ENCODE measurements at regions not wholly inside any gene's neighbourhood (a gene's known extent, or its start where the extent isn't known, plus 50 kb on each side); places are given as distances from the start of the nearest gene placed in this dataset.

- Histone ChIP-seq H3K36me3 (ENCODE audit: control insufficient read depth in 1 of 2, insufficient read depth in 2 of 2, low read length in 2 of 2) (no peaks in the 10 kb centered on the region), H3K27ac (ENCODE audit: low read depth, low read length) (no peak overlapping the region), H3K4me1 (ENCODE audit: control insufficient read depth in 1 of 2, insufficient read depth in 2 of 2, low read length in 2 of 2) (no peaks in the 10 kb centered on the region), H3K9ac (ENCODE audit: low read depth in 1 of 2, low read length in 2 of 2) (no peak overlapping the region), H3K4me3 (ENCODE audit: low read depth in 1 of 2, low read length in 2 of 2) (no peak overlapping the region), H3K27me3 (ENCODE audit: control insufficient read depth in 1 of 2, insufficient read depth in 2 of 2, low read length in 2 of 2) (no peaks in the 10 kb centered on the region), H3K9me3 (ENCODE audit: control insufficient read depth in 1 of 2, low read length in 2 of 2) (no peaks in the 10 kb centered on the region)
These were observed 995.2 kb upstream of the TMEM132C start for GRCh38 chr12:127271776-127272175.

DNA sequence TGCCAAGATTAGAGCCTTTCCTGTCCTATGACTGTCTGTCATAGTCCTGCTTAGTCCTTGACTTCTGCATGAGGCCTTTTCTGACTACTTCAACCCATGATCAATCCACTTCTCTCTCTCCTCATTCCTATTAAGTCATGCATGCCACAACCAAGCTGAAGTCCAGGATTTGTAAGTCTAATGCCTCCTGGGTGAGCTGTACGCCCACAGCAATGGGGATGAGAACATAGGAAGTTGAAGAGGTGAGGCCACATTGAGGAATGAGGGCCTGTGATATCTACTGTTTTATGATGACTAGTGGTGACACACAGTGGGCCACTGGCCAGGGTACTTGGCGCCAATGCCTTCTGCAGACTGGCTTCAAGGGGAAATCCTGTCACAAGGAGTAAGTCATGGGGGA lies 994.1 kb upstream of the TMEM132C start:
- Histone ChIP-seq H3K4me3 (ENCODE audit: low read depth in 1 of 2, low read length in 2 of 2) (no peak overlapping the region), H3K9me3 (ENCODE audit: control insufficient read depth in 1 of 2, low read length in 2 of 2) (no peaks in the 10 kb centered on the region), H3K27me3 (ENCODE audit: control insufficient read depth in 1 of 2, insufficient read depth in 2 of 2, low read length in 2 of 2) (no peaks in the 10 kb centered on the region), H3K9ac (ENCODE audit: low read depth in 1 of 2, low read length in 2 of 2) (no peak overlapping the region), H3K36me3 (ENCODE audit: control insufficient read depth in 1 of 2, insufficient read depth in 2 of 2, low read length in 2 of 2) (no peaks in the 10 kb centered on the region), H3K27ac (ENCODE audit: low read depth, low read length) (no peak overlapping the region), H3K4me1 (ENCODE audit: control insufficient read depth in 1 of 2, insufficient read depth in 2 of 2, low read length in 2 of 2) (no peaks in the 10 kb centered on the region)

- H3K27me3 ChIP-seq (ENCODE audit: control insufficient read depth in 1 of 2, insufficient read depth in 2 of 2, low read length in 2 of 2) = no peaks in the 10 kb centered on the region
- no peaks in the 10 kb centered on the region for H3K9me3 ChIP-seq (ENCODE audit: control insufficient read depth in 1 of 2, low read length in 2 of 2)
- no peak overlapping the region for H3K27ac ChIP-seq (ENCODE audit: low read depth, low read length)
- H3K36me3 ChIP-seq (ENCODE audit: control insufficient read depth in 1 of 2, insufficient read depth in 2 of 2, low read length in 2 of 2) = no peaks in the 10 kb centered on the region
- H3K4me3 ChIP-seq (ENCODE audit: low read depth in 1 of 2, low read length in 2 of 2) = no peak overlapping the region
- H3K9ac ChIP-seq (ENCODE audit: low read depth in 1 of 2, low read length in 2 of 2) = no peak overlapping the region
- no peaks in the 10 kb centered on the region for H3K4me1 ChIP-seq (ENCODE audit: control insufficient read depth in 1 of 2, insufficient read depth in 2 of 2, low read length in 2 of 2)
These were observed 993.3 kb upstream of the TMEM132C start for GRCh38 chr12:127273626-127274025.

- H3K27me3 ChIP-seq (ENCODE audit: control insufficient read depth in 1 of 2, insufficient read depth in 2 of 2, low read length in 2 of 2) = no peaks in the 10 kb centered on the region
- no peak overlapping the region for H3K27ac ChIP-seq (ENCODE audit: low read depth, low read length)
- no peaks in the 10 kb centered on the region for H3K9me3 ChIP-seq (ENCODE audit: control insufficient read depth in 1 of 2, low read length in 2 of 2)
- H3K9ac ChIP-seq (ENCODE audit: low read depth in 1 of 2, low read length in 2 of 2) = no peak overlapping the region
- no peak overlapping the region for H3K4me3 ChIP-seq (ENCODE audit: low read depth in 1 of 2, low read length in 2 of 2)
- H3K36me3 ChIP-seq (ENCODE audit: control insufficient read depth in 1 of 2, insufficient read depth in 2 of 2, low read length in 2 of 2) = no peaks in the 10 kb centered on the region
- H3K4me1 ChIP-seq (ENCODE audit: control insufficient read depth in 1 of 2, insufficient read depth in 2 of 2, low read length in 2 of 2) = no peaks in the 10 kb centered on the region
These were observed 991.6 kb upstream of the TMEM132C start for GRCh38 chr12:127275416-127275815.

DNA sequence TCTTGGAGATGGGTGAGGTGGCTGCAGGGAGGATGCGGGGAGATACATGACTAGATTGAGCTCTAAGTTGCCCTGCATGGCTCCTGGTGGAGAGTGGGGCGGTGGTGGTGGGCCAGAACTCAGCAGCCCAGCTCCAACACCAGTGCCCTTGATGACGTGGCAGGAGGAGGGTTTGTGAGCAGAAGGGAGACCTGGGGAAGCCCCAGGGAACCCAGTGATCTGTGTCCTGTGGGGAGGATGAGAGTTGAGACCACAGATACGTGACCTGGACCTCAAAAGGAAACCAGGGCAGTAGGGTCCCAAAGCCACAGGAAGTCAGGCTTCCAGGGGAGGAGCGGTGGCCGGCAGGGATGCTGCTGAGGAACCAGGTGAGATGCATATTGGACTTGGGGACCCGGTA lies 989.1 kb upstream of the TMEM132C start:
- Histone ChIP-seq H3K27me3 (ENCODE audit: control insufficient read depth in 1 of 2, insufficient read depth in 2 of 2, low read length in 2 of 2) (no peaks in the 10 kb centered on the region), H3K36me3 (ENCODE audit: control insufficient read depth in 1 of 2, insufficient read depth in 2 of 2, low read length in 2 of 2) (no peaks in the 10 kb centered on the region), H3K9ac (ENCODE audit: low read depth in 1 of 2, low read length in 2 of 2) (no peak overlapping the region), H3K9me3 (ENCODE audit: control insufficient read depth in 1 of 2, low read length in 2 of 2) (no peaks in the 10 kb centered on the region), H3K4me1 (ENCODE audit: control insufficient read depth in 1 of 2, insufficient read depth in 2 of 2, low read length in 2 of 2) (no peaks in the 10 kb centered on the region), H3K4me3 (ENCODE audit: low read depth in 1 of 2, low read length in 2 of 2) (no peak overlapping the region), H3K27ac (ENCODE audit: low read depth, low read length) (no peak overlapping the region)

DNA sequence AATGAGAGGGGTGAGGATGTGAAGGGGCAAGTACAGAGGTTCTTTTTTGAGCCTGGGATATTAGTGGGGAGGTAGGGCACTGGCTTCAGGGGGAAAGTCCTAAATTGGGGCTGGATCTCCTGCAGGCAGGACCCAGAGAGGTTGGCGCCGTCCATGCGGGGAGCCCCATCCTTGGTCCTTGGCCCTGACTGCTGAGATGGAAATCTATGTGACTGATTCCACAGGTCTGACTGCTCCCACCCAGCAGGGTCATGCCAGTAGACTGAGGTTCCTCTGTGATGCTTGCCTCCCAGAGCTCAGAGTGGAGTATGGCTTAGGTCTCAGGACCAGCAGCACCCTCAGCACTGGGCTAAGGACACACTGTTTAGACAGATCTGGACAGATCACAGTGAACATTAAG lies 988.6 kb upstream of the TMEM132C start:
- Histone ChIP-seq H3K4me3 (ENCODE audit: low read depth in 1 of 2, low read length in 2 of 2) (no peak overlapping the region), H3K4me1 (ENCODE audit: control insufficient read depth in 1 of 2, insufficient read depth in 2 of 2, low read length in 2 of 2) (no peaks in the 10 kb centered on the region), H3K36me3 (ENCODE audit: control insufficient read depth in 1 of 2, insufficient read depth in 2 of 2, low read length in 2 of 2) (no peaks in the 10 kb centered on the region), H3K9me3 (ENCODE audit: control insufficient read depth in 1 of 2, low read length in 2 of 2) (no peaks in the 10 kb centered on the region), H3K27ac (ENCODE audit: low read depth, low read length) (no peak overlapping the region), H3K9ac (ENCODE audit: low read depth in 1 of 2, low read length in 2 of 2) (no peak overlapping the region), H3K27me3 (ENCODE audit: control insufficient read depth in 1 of 2, insufficient read depth in 2 of 2, low read length in 2 of 2) (no peaks in the 10 kb centered on the region)

GRCh38 chr12:127280393-127281275 lies 986.3 kb upstream of the TMEM132C start:
- H3K4me1 ChIP-seq (ENCODE audit: control insufficient read depth in 1 of 2, insufficient read depth in 2 of 2, low read length in 2 of 2) = no peaks in the 10 kb centered on the region
- H3K27ac ChIP-seq (ENCODE audit: low read depth, low read length) = no peak overlapping the region
- no peak overlapping the region for H3K4me3 ChIP-seq (ENCODE audit: low read depth in 1 of 2, low read length in 2 of 2)
- H3K9me3 ChIP-seq (ENCODE audit: control insufficient read depth in 1 of 2, low read length in 2 of 2) = no peaks in the 10 kb centered on the region
- H3K36me3 ChIP-seq (ENCODE audit: control insufficient read depth in 1 of 2, insufficient read depth in 2 of 2, low read length in 2 of 2) = no peaks in the 10 kb centered on the region
- no peaks in the 10 kb centered on the region for H3K27me3 ChIP-seq (ENCODE audit: control insufficient read depth in 1 of 2, insufficient read depth in 2 of 2, low read length in 2 of 2)
- no peak overlapping the region for H3K9ac ChIP-seq (ENCODE audit: low read depth in 1 of 2, low read length in 2 of 2)

GRCh38 chr12:127282786-127283565 lies 984.0 kb upstream of the TMEM132C start:
- no peak overlapping the region for H3K27ac ChIP-seq (ENCODE audit: low read depth, low read length)
- no peaks in the 10 kb centered on the region for H3K9me3 ChIP-seq (ENCODE audit: control insufficient read depth in 1 of 2, low read length in 2 of 2)
- no peak overlapping the region for H3K4me3 ChIP-seq (ENCODE audit: low read depth in 1 of 2, low read length in 2 of 2)
- H3K4me1 ChIP-seq (ENCODE audit: control insufficient read depth in 1 of 2, insufficient read depth in 2 of 2, low read length in 2 of 2) = no peaks in the 10 kb centered on the region
- no peak overlapping the region for H3K9ac ChIP-seq (ENCODE audit: low read depth in 1 of 2, low read length in 2 of 2)
- H3K27me3 ChIP-seq (ENCODE audit: control insufficient read depth in 1 of 2, insufficient read depth in 2 of 2, low read length in 2 of 2) = no peaks in the 10 kb centered on the region
- no peaks in the 10 kb centered on the region for H3K36me3 ChIP-seq (ENCODE audit: control insufficient read depth in 1 of 2, insufficient read depth in 2 of 2, low read length in 2 of 2)

DNA sequence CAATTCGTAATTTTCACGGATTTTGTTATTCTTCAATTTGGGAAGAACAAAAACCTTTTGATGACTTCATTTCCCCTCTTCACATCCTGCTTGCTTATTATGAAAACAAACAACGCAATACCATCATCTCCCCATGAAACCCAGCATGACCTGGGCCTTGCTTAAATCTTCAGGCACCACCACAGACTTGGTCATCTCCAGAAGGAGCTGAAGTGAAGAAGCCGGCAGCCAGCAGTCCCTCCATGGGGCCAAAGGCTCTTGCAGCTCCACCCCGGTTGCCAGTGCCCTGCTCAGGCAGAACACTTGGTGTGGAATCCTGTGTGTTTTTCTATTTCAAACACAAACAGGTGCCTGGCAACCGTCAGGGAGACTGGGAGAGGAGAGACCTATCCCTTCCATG lies 982.9 kb upstream of the TMEM132C start:
- H3K27me3 ChIP-seq (ENCODE audit: control insufficient read depth in 1 of 2, insufficient read depth in 2 of 2, low read length in 2 of 2) = no peaks in the 10 kb centered on the region
- H3K9me3 ChIP-seq (ENCODE audit: control insufficient read depth in 1 of 2, low read length in 2 of 2) = no peaks in the 10 kb centered on the region
- H3K9ac ChIP-seq (ENCODE audit: low read depth in 1 of 2, low read length in 2 of 2) = no peak overlapping the region
- no peak overlapping the region for H3K4me3 ChIP-seq (ENCODE audit: low read depth in 1 of 2, low read length in 2 of 2)
- H3K27ac ChIP-seq (ENCODE audit: low read depth, low read length) = no peak overlapping the region
- no peaks in the 10 kb centered on the region for H3K4me1 ChIP-seq (ENCODE audit: control insufficient read depth in 1 of 2, insufficient read depth in 2 of 2, low read length in 2 of 2)
- no peaks in the 10 kb centered on the region for H3K36me3 ChIP-seq (ENCODE audit: control insufficient read depth in 1 of 2, insufficient read depth in 2 of 2, low read length in 2 of 2)

DNA sequence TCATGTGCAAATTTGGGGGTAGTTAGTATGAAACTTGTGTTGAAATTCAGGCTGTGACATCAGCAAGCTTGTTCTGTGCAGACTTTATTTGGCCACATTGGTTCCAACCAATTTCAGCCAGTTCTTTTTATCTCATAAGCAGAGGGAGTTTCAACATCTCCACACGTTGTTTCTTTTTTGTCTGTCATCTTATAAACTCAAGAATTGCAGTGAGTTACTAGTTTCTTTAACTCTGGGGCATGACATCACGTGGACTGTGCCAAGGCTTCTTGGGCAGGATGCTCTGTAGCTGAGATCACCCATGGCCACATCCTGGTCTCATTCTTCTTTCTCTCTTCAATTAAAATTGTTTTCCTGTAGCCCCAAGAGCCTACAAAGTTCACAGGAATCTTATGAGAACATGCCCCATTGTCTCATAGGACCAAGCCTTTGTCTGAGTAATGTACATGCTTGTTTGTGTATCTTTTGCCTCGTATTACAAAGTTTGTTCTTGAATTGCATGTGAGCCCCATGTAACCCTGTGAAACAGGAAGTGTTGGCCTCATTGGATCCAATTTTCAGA lies 982.0 kb upstream of the TMEM132C start:
- Histone ChIP-seq H3K9ac (ENCODE audit: low read depth in 1 of 2, low read length in 2 of 2) (no peak overlapping the region), H3K4me3 (ENCODE audit: low read depth in 1 of 2, low read length in 2 of 2) (no peak overlapping the region), H3K36me3 (ENCODE audit: control insufficient read depth in 1 of 2, insufficient read depth in 2 of 2, low read length in 2 of 2) (no peaks in the 10 kb centered on the region), H3K9me3 (ENCODE audit: control insufficient read depth in 1 of 2, low read length in 2 of 2) (no peaks in the 10 kb centered on the region), H3K27ac (ENCODE audit: low read depth, low read length) (no peak overlapping the region), H3K4me1 (ENCODE audit: control insufficient read depth in 1 of 2, insufficient read depth in 2 of 2, low read length in 2 of 2) (no peaks in the 10 kb centered on the region), H3K27me3 (ENCODE audit: control insufficient read depth in 1 of 2, insufficient read depth in 2 of 2, low read length in 2 of 2) (no peaks in the 10 kb centered on the region)
